ENCODE measurements at regions not wholly inside any gene's neighbourhood (a gene's known extent, or its start where the extent isn't known, plus 50 kb on each side); places are given as distances from the start of the nearest gene placed in this dataset.

DNA sequence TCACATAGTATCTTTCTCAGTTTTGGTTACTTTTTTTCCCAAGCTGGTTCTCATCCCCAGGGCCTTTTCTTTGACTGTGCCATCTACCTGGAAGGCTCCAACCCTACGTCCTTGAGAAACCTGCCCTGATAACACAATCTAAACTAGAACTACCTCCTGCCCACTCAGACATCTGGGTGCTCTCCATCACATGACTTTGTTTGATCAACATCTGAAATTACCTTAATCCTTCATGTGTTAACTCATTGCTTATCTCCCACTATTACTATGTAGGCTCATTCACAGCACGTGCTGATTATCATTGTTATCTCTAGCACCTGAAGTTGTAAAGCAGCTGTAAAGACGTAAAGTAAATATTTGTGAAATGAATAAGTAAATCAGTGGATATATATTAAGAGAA, 784.0 kb downstream of the TMTC2 start:
- TF ChIP-seq, protein P1, sequence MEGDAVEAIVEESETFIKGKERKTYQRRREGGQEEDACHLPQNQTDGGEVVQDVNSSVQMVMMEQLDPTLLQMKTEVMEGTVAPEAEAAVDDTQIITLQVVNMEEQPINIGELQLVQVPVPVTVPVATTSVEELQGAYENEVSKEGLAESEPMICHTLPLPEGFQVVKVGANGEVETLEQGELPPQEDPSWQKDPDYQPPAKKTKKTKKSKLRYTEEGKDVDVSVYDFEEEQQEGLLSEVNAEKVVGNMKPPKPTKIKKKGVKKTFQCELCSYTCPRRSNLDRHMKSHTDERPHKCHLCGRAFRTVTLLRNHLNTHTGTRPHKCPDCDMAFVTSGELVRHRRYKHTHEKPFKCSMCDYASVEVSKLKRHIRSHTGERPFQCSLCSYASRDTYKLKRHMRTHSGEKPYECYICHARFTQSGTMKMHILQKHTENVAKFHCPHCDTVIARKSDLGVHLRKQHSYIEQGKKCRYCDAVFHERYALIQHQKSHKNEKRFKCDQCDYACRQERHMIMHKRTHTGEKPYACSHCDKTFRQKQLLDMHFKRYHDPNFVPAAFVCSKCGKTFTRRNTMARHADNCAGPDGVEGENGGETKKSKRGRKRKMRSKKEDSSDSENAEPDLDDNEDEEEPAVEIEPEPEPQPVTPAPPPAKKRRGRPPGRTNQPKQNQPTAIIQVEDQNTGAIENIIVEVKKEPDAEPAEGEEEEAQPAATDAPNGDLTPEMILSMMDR (IDR thresholded peaks at IDR 0.05; ENCODE audit: unreplicated experiment) = no peak
- POLR2A ChIA-PET = no interaction called here
- Mint-ChIP-seq H3K9me3 (ENCODE audit: unreplicated experiment) (no peaks in the 10 kb centered on the region), H3K4me3 (ENCODE audit: unreplicated experiment) (no peak overlapping the region), H3K4me1 (ENCODE audit: insufficient read depth, unreplicated experiment) (no peaks in the 10 kb centered on the region), H3K27ac (ENCODE audit: low read depth, unreplicated experiment) (no peak overlapping the region), H3K27me3 (ENCODE audit: insufficient read depth, unreplicated experiment) (no peaks in the 10 kb centered on the region), H3K36me3 (ENCODE audit: insufficient read depth, unreplicated experiment) (no peaks in the 10 kb centered on the region)
- DNase-seq (ENCODE audit: unreplicated experiment) = no peak
- BruUV-seq (replicated peaks) = no TSS peak
- intact Hi-C loops (cut with micrococcal nuclease) = no loop called here
- CTCF ChIA-PET = interaction anchor here (0.6 to 0.8 kb wide), 3 partner anchors 16 to 785 kb away, joined by 3 to 5 read pairs (median 3); no protein-coding TSS in a partner anchor

DNA sequence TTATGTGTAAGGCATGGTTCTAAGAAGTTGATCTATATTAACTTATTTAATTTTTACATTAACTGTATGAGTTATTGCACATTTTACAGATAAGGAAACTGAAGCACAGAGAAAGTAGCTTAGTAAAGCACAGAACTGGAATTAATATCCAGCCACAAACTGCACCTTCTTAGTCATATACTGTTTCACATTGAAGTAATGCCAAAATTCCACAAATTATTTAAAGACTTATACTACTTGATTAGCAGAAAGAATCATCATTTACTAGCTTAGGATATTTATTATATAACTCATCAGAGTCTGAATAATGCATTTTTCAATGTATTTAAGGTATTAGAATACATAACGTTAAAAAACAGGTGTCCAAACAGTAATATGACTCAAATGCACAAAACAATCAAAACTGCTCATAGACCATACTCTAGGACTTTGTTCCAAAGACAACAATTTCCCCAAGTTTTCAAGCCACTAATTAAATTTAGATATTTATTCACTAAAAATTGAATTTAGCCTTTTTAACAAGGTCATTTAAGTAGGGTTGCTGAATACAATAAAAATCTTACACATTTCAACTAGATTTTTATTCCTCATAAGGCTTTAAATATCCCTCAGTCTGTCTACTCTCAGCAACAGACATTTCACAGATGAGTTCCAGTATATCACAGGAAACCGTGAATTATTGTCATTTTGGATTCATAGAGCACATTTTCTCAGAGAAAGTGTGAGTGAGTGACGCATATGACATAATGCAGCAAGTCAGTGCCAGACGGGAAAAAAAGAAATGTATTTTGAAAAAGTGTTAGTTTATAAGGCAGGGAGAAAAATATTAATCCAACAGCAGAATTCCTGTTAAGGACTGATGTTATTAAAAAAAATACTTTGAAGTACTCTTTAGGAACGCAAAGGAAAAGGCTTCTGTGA, 782.5 kb downstream of the TMTC2 start:
- BruUV-seq (replicated peaks) = no TSS peak
- ChIA-PET POLR2A (no interaction called here), CTCF (no interaction called here)
- H3K27me3 Mint-ChIP-seq (ENCODE audit: insufficient read depth, unreplicated experiment) = no peaks in the 10 kb centered on the region
- H3K4me1 Mint-ChIP-seq (ENCODE audit: insufficient read depth, unreplicated experiment) = no peaks in the 10 kb centered on the region
- TF ChIP-seq, protein P1 (IDR thresholded peaks at IDR 0.05; ENCODE audit: unreplicated experiment) = no peak
- H3K36me3 Mint-ChIP-seq (ENCODE audit: insufficient read depth, unreplicated experiment) = no peaks in the 10 kb centered on the region
- no peak overlapping the region for H3K4me3 Mint-ChIP-seq (ENCODE audit: unreplicated experiment)
- intact Hi-C loops (cut with micrococcal nuclease) = no loop called here
- no peak for DNase-seq (ENCODE audit: unreplicated experiment)
- no peaks in the 10 kb centered on the region for H3K9me3 Mint-ChIP-seq (ENCODE audit: unreplicated experiment)
- H3K27ac Mint-ChIP-seq (ENCODE audit: low read depth, unreplicated experiment) = no peak overlapping the region

DNA sequence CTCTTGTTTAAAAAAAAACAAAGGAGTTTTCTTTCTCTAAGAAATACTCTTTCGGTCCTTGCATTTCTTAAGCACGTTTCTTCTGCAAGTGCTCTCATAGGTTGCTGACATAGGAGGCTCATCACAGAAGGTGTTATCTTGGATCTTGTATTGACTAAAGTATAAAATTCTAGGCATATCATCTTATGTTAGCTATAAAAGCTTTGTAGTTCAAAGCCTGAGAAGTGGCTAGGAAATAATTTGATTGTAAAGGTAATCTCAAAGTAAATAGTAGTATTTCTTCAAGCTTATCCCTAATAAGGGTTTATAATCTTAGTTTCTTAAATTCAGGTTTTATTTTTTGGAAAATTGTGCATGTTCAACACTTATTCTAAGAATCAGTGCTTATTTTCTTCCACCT, 778.9 kb downstream of the TMTC2 start:
- Mint-ChIP-seq H3K4me1 (ENCODE audit: insufficient read depth, unreplicated experiment) (peaks cover 8% of the 10 kb centered on the region), H3K27ac (ENCODE audit: low read depth, unreplicated experiment) (no peak overlapping the region), H3K4me3 (ENCODE audit: unreplicated experiment) (no peak overlapping the region), H3K36me3 (ENCODE audit: insufficient read depth, unreplicated experiment) (no peaks in the 10 kb centered on the region), H3K27me3 (ENCODE audit: insufficient read depth, unreplicated experiment) (no peaks in the 10 kb centered on the region), H3K9me3 (ENCODE audit: unreplicated experiment) (no peaks in the 10 kb centered on the region)
- no TSS peak for BruUV-seq (replicated peaks)
- intact Hi-C loops (cut with micrococcal nuclease) = no loop called here
- POLR2A ChIA-PET = interaction anchor here (0.5 kb wide), 1 partner anchor 624 kb away, joined by 3 read pairs; no protein-coding TSS in a partner anchor
- DNase-seq (ENCODE audit: unreplicated experiment) = no peak
- CTCF ChIA-PET = no interaction called here
- TF ChIP-seq, protein P1 (IDR thresholded peaks at IDR 0.05; ENCODE audit: unreplicated experiment) = no peak

DNA sequence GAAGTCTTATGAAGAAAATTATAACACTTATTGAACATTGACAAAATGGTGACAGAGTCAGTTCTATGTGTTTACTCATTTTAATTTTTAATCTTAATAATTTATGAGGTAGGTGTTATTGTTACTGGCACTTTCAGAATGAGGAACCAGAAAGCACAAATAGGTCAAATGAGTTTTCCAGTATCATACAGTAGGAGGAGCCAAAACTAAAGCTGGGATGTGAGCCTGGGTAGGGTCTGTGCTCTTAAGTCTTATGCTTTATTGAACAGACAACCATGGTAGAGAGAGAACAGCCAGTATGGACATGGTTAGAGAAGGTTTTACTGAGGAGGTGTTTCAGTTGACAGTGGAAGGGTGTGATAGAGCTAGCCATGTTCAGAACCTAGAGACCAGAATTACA, 775.7 kb downstream of the TMTC2 start:
- Mint-ChIP-seq H3K27ac (ENCODE audit: low read depth, unreplicated experiment) (no peak overlapping the region), H3K4me3 (ENCODE audit: unreplicated experiment) (no peak overlapping the region), H3K4me1 (ENCODE audit: insufficient read depth, unreplicated experiment) (peaks cover 8% of the 10 kb centered on the region), H3K9me3 (ENCODE audit: unreplicated experiment) (no peaks in the 10 kb centered on the region), H3K27me3 (ENCODE audit: insufficient read depth, unreplicated experiment) (no peaks in the 10 kb centered on the region), H3K36me3 (ENCODE audit: insufficient read depth, unreplicated experiment) (no peaks in the 10 kb centered on the region)
- no TSS peak for BruUV-seq (replicated peaks)
- ChIA-PET CTCF (no interaction called here), POLR2A (no interaction called here)
- intact Hi-C loops (cut with micrococcal nuclease) = no loop called here
- TF ChIP-seq, protein P1 (IDR thresholded peaks at IDR 0.05; ENCODE audit: unreplicated experiment) = no peak
- DNase-seq (ENCODE audit: unreplicated experiment) = no peak

Data from MCF 10A (cell line).